CD1c-positive myeloid dendritic cell (primary cell): ENCODE measurements at regions not wholly inside any gene's neighbourhood (a gene's known extent, or its start where the extent isn't known, plus 50 kb on each side); places are given as distances from the start of the nearest gene placed in this dataset.
"Not testable (repeated sequence)": the region's sequence is repeated elsewhere in the genome, so short reads cannot be mapped to it uniquely, and the experiment has no call there.

Experiments
- DNase-seq: peaks from one replicate; pipeline ENCODE4 v3.0.0-alpha.2; 2016; ENCODE audit errors: extremely low spot score

- DNase-seq = no peak
These were observed 79.6 kb upstream of the LAPTM4A start for GRCh38 chr2:20130821-20131645.

- no peak for DNase-seq
These were observed 78.7 kb upstream of the LAPTM4A start for GRCh38 chr2:20130160-20130560.

GRCh38 chr2:20129331-20130159 lies 78.1 kb upstream of the LAPTM4A start:
- no peak for DNase-seq

- DNase-seq = no peak
These were observed 77.3 kb upstream of the LAPTM4A start for GRCh38 chr2:20128506-20129330.

GRCh38 chr2:20126469-20126868 lies 75.0 kb upstream of the LAPTM4A start:
- DNase-seq = no peak

GRCh38 chr2:20126040-20126439 lies 74.6 kb upstream of the LAPTM4A start:
- DNase-seq = no peak

GRCh38 chr2:20125616-20126015 lies 74.2 kb upstream of the LAPTM4A start:
- DNase-seq = no peak

- no peak for DNase-seq
These were observed 73.7 kb upstream of the LAPTM4A start for GRCh38 chr2:20125164-20125563.

- DNase-seq = no peak
These were observed 72.6 kb upstream of the LAPTM4A start for GRCh38 chr2:20123871-20124594.

GRCh38 chr2:20122864-20123263 lies 71.4 kb upstream of the LAPTM4A start:
- DNase-seq = no peak

- DNase-seq = no peak
These were observed 69.4 kb upstream of the LAPTM4A start for GRCh38 chr2:20120569-20121416.

- no peak for DNase-seq
These were observed 66.6 kb upstream of the LAPTM4A start for GRCh38 chr2:20118051-20118450.

- no peak for DNase-seq
These were observed 64.5 kb upstream of the LAPTM4A start for GRCh38 chr2:20115902-20116301.

- DNase-seq = no peak
These were observed 63.9 kb upstream of the LAPTM4A start for GRCh38 chr2:20115374-20115773.

GRCh38 chr2:20113986-20114938 lies 62.8 kb upstream of the LAPTM4A start:
- no peak for DNase-seq

- no peak for DNase-seq
These were observed 61.8 kb upstream of the LAPTM4A start for GRCh38 chr2:20113004-20113796.

- DNase-seq = not testable (repeated sequence)
These were observed 60.9 kb upstream of the LAPTM4A start for GRCh38 chr2:20112361-20112760.

- DNase-seq = no peak
These were observed 60.1 kb upstream of the LAPTM4A start for GRCh38 chr2:20111311-20112131.
